HG03558 (cell line): ENCODE measurements at regions not wholly inside any gene's neighbourhood (a gene's known extent, or its start where the extent isn't known, plus 50 kb on each side); places are given as distances from the start of the nearest gene placed in this dataset.

Source experiments
- ATAC-seq: cut with Tn5 transposase; IDR thresholded peaks from one replicate; pipeline ENCODE4 v1.9.1; 2021; ENCODE audit warnings: moderate number of reproducible peaks; ENCODE audit not compliant: unreplicated experiment; ENCODE audit errors: extremely low read depth

DNA sequence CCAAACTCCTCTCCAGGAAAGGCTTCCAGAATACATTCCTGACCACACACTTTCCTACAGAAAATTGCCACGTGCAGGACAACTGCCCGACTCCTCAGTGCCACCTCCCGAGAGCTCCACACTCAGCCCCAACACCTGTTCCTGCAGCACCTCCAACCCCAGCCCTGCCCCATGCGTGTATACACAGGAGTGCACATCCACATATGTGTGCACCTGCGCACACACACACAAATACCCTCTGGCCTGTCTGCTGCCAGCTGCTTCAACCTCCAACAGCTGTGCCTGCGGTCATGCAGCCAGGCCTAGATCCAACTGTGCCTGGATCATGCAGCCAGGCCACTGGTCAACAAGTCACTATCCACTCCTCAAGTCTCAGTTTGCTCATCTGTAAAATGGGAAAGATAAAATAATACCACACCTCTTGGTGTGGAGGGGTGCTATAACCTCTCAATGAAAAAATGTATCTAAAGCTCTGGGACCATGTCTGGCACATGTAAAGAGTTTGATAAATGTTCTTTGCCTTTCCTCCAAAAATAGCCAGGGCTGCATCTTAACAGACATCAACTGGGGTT, 152.1 kb upstream of the ID2 start:
- ATAC-seq = no peak

DNA sequence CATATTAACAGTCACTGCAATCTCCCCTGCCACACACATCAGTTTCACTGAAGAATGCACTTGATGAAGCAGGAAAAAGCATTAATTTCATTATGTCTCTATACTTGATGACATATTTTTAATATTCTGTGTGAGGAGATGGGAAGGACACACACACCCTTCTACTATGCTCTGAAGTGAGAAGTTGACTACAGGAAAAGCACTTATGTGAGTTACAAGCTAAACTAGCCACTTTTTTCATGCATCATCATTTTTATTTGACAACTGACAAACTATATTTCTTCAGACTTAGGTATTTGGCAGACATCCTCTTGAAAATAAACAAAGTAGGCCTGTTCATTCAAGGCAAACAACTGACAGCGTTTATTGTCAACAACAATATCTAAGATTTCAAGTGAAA, 150.4 kb upstream of the ID2 start:
- ATAC-seq = no peak

DNA sequence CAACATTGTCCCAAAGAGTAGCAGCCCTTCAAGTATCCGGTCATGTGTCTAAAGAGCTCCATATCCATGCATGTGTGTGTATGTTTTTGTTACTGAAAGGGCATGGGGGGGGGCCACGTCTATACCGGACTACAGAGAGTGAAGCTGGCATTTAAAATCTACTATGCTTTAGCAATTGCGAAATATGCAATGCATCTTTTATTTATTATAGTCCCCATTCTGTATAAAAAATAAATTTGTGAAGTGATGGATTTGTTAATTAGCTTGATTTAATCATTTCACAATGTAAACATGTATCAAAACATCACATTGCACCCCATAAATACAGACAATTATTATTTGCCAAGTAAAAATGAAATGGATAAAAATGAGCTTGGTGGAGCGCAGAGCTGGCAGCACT, 149.4 kb upstream of the ID2 start:
- no peak for ATAC-seq

DNA sequence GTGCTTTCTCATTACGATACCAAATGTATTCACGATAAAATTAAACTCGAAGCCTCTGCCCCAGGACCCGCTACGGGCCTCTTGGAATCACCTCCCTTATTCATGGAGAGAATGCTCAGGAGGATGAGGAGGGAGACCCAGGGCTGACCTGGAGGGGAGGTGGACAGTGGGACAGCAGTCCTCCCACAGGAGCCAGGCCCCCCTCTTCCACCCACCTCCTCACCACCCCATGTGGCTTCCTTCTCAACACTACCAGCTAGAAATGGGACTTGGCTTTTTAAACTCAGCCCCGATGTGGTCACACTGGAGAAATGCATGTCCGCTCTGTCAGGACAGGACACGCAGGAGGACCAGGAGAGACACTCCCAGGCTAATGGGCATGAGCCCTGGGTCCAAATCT, 147.9 kb upstream of the ID2 start:
- ATAC-seq = no peak

DNA sequence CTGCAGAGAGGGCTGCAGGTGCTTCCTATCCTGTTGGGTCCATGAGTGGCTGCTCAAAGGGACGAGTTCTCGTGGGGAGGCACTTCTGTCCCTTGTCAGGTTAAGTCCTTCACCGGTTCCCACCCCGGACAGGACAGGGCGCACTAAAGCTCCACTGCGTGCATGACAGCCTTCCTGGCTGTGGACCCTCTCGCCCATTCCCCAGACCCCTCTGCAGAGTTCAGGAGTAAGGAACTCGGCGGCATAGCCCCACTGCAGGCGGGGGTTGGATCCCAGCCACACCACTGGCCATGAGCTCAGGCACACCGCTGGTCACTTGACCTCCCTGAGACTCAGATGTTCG, 147.5 kb upstream of the ID2 start:
- no peak for ATAC-seq

DNA sequence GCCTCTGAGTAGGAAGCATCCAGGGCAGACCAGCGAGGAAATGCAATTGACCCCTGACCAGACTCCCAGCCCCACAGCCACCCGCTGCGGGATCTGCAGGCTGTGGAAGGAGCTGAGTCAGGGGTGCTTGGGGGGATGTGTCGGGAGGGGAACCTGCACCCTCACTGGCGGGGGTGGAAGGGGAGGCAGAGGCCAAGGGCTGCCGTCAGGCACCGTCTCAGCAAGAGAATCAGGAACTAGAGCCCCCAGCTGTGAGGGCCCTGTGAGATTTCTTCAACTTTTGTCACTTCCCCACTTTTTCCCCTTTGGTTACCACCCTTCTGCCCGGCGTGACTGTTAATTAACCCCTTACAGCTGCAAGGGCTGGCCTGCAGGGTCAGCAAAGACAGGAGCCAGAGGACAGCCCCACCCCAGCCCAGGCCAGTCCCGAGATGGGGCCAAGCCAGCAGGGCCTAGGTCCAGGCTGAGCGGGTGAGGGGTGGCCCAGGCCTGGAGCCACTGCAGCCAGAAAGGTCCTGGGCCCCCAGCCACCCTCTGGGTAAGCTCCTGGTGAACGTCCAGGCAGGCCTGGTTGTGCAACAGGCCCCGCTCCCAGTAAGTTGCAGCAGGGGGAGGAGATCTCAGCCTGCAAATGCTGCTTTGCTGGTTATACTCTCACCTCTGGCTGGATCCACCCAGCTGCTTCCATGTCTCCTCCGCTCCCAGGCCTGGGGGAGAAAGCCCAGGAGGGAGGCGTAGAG, 147.0 kb upstream of the ID2 start:
- no peak for ATAC-seq

DNA sequence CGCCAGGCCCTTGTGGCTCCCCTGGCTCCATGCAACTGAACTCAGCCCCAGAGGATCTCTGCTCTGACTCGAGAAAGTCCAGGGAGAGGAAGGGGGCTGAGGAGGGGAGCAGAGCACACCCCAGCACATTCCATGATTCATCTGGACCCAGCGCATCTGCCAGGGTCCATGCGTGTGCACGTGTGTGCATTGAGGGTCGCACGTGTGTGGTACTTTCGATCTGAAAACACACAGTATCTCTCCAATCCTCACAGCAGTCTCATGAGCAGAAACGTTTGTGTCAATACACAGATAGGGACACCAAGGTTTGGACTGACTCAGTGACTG, 146.4 kb upstream of the ID2 start:
- no peak for ATAC-seq

DNA sequence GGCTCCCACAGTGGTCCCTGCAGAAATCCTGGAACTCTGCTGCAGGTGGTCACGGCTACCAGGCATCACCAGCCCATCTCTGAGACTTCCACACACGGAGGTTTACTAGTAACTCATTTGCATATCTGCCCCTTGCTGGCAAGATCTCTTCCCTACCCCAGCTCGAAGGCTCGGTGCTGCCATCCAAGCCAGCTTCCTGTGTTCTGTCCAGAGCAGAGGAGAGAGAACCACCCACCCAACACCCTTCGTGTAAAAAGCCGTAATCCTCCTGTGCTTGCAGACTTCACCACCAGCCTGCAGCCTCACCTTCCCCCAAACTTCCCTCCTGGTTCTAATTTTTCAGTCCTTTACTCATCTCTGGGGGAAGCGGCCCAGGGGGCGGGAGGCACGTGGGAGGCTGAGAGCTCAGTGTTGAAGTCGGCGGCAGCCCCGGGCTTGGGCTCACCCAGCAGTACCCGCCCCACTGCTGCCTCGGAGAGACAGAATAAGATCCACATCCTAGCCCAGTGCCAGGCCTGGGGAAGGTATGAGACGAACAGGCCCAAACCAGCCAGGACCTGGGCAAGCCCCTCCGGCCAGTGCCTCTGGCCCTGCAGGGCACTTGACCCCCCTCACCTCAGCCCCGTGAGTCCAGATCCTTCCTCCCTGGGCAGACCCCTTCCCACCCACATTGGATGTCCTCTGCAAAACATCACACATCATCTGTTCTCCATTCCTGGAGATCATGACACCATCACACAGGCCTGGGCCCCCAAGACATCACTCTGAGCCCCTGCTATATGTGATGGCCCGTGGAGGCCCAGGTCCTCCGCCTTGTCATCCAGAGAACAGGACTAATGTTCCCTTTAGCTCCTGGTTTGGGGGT, 145.8 kb upstream of the ID2 start:
- ATAC-seq = no peak

DNA sequence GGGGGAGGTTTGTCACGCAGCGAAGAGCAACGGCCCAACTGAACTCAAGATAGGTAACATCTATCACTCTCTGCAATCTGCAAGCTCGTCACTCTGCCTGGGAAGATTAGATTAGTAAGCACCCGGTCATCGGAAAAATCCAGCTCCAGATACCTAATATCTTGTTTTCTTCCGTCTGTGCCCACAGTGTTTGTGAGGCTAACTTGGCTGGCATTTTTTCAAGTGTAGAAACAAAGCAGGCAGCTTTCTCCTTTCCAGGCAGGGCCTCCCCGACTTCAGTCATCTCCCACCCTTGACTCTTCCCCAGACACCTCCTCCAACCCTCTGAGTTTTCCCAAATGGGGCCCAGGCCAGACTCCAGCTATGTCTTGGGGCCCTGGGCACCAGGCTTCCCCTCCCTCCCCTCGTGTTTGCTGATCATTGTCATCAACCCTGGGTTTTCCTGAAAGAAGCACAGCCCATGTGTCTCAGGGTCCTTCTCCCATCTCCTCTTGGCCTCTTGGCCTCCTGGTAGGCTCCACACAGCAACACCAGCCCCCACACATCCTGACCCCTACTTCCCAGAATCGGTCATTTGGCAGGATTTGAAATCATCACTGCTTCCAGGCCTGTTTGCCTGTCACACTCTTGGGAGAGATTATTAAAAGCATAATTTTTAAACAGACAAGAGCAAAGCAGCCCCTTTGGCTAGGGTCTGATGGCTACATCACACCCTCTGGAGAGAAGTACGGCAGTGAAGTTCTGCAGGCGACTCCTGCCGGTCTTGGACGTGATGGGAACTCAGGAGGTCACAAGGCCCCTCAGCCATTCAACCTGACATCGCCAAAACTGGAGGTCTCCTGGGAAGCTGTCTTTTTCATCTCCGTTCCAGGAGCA, 144.9 kb upstream of the ID2 start:
- ATAC-seq = no peak

DNA sequence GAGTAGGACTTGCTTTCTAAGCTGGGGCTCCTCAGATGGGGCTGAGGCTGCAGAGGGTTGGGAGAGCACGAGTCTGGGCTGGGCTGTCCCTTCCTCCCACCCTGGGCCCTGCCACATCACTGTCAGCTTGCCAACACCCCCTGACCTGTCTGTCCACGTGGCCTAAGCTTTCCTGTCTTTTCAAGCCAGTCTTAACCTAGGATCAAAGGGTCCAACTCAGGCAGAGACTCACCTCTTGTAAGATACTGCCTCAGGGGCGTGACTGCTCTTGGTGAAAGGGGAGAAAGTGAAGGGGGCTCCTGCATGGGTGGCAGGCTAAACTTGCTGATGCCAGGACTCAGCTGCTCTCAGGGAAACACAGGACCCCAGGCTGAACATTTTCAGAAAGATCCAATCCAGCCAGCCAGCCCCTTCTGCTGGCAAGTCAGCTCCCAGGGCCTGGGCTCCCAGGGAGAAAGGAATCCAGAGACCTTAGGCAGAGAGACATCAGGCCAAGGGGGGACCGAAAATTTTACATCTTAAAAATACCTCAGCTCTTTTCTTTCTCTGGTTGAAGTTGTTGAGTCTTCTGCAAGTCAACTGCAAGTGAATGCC, 144.2 kb upstream of the ID2 start:
- ATAC-seq = no peak

DNA sequence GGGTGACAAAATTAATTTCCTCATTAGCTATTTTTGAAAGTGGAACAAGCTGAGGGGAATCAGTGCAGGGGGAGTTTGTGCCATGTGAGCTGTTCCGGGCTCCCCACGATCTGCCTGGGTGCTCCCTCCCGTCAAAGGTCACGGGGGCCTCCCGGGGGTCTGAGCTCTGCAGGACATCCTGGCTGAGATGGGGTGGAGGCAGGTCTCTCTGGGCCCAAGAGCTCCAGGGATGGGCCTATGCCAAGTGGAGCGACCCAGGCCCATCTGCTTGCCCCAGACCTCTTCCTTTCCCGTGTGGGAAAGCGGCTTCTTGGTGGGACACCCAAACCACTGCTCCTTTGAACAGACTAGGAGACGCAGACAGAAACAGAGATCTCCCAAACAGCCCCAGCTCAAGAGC, 143.3 kb upstream of the ID2 start:
- no peak for ATAC-seq

DNA sequence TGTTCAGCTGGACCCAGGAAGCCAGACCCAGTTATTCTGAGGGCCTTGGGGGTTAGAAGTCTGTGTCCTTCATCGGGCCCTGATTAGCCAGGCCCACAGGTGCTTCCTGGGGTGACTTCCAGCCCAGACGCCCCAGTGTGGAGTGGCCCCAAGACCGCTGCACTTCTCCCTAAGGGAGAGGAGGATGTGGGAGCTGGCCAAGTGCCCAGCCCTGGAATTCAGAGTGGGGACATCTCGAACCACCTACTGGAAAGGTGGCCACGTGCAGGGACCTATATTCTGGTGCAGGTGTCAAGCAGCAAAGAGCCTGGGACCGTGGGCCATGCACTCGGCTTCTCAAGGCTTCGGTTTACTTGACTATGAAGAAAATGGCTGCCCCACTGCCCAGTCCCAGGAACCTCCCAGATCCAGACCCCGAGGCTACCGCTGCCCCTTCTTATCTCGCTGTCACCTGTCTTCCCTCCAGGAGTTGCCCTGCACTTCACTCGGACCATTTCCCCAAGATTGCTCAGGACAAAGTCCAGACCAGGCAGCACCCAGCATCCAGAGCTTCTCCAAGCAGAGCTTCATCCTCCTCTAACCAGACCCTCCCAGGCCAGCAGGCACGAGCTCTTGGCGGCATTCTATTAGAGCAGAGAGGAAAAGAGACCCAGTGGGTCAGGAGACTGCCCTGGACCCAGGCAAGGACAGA, 142.8 kb upstream of the ID2 start:
- no peak for ATAC-seq

DNA sequence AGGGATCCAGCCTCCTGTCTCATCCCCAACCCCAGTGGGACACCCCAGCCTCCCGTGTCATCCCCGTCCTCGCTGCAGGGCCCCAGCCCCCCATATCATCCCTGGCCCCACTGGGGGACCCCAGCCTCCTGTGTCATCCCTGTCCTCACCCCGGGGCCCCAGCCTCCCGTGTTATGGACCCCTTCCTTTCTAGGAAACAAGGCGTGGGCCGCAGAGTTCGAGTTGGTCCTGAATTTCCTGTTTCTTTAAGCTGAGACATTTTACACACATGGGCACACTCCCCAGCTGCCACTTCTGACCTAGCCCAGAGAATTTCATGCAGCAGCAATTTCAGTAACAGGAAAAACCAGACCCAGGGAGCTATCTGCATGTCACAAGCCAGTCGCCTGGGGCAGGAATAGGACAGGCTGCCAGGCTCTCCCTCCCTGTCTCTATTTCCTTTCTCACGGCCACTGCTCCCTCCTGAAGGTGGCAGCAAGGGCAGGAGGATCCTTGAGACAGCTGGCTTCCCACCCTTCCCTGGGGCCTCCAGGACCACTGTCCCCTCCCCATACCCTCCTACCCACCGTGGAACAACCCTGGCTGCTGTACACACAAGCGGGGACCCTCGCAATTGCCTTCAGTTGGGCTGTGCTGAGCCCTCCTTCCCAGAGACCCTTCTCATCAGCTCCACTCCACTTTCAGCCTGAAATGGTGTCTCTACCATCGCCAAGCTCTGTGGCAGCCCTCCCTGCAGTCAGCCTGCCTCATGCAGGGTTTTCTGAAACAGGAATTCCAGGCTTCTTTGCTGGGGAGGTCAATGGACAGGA, 141.9 kb upstream of the ID2 start:
- no peak for ATAC-seq

DNA sequence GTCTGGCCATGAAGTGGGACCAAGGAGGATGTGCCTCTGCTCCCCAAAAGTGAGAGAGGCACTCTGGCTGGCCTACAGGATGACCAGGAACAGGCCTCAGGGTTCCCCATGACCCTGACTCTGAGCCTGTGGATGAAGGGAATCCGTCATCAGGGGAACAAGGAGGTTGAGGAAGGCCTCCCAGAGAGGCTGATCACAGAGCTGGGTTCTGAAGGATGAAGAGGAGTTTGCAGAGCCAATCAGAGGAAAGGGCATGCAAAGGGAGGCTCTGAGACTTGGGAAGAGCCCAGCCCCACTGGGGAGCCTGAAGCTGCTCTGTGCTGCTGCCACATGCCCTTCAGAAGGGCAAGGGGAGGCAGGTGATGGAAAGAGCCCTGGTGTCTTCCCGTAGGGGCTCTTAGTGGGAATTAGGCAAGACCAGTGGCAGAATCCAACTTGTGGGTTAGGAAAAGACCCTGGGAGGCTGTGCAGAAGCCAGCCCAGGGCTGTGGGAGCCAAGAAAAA, 141.3 kb upstream of the ID2 start:
- no peak for ATAC-seq

DNA sequence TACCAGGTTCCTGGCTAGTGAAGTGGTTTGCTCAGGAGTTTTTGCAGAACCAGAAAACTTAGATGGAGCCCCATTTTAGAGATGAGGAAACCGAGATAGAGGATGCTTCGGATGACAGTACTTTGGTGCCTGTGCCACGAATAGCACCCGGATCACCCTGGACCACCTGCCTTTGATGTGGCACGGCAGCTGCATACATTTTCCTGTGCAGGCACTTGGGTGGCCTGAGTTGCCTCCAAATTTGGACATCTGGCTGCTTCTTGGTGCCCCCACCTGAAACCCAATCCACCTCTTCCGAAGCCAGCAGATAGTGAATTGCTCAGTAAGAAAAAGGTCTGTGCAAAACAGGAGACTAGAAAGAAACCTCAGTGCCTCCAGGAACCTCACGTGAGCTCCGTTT, 140.6 kb upstream of the ID2 start:
- no peak for ATAC-seq

DNA sequence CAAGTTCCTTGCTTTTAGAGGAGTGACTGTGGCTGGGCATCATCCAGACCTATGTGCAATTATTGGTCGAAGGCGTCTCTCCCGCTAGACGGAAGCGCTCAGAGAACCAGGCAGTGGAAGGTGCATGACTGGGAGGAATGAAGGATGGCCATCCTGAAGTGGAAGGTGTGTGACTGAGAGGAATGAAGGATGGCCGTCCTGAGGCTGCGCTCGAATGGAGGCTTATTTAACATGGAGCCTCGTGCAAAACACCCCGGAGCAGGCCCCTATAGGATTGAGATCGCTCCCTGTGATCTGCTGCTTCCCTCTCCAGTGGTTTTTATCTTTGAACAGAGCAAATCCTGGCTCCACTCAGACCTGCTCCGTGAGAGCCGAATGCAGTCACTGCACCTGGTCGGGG, 140.2 kb upstream of the ID2 start:
- ATAC-seq = no peak

DNA sequence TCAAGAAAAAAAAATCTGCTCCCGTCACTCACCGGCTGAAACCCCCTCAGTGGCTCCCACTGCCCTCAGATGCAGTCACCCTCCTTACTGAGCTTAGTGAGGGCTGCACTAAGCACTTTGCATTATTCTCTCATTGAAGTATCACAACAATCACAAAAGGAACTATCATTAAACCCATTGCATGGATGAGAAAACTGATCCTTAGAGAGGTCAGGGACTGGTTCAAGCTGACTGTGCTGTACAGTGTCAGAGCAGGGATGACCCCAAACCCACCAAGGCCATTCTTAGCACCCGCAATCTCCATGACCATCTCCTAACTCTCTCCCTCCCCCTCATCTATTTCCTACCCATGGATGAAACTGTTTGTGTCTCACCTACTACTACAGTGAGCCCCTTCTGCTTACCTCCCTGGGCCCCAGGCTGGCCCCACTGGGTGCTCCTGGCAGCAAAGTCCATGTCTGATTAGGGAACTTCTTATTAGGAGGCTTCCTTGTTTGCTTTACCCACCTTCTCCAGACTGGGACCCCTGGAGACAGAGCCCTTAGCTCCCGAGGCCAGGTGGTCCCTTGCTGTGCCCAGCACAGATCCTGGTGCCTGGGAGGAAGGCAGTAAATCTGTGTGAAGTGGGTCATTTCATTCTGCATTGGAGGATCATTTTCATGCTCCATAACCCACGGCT, 139.3 kb upstream of the ID2 start:
- no peak for ATAC-seq

DNA sequence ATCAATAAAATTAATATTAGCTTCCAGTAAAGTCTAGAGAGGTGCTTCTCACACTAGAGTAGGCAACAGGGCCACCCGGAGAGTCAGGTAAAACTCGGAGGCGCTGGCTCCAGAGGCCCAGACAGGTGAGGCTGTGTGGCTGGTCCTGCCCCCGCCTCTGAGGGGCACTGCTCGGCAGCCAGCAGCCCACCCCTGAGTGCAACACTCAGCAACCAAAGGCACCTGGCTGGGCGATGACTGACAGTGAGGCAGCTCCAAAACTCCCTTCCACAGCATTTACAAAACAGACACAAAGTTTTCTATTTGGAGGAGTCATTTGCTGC, 138.8 kb upstream of the ID2 start:
- ATAC-seq = peak; percentile 8
